Small intestine (tissue), 7 donors: ENCODE measurements at regions not wholly inside any gene's neighbourhood (a gene's known extent, or its start where the extent isn't known, plus 50 kb on each side); places are given as distances from the start of the nearest gene placed in this dataset.

Experiments used
- DNase-seq, 2 donors: peaks; one replicate each; pipeline versions ENCODE4 v3.0.0 to v3.0.0-alpha.2; 2013
- FAIRE-seq: peaks from 2 replicates; lab custom pipeline; 2012; peaks lifted over from hg19 to GRCh38; lab: Jason Lieb, UNC
- H3K27ac ChIP-seq, 3 donors: one replicate each; pipeline ENCODE4 v1.5.1; 2013; ENCODE audit warnings: low read length in 2 of 3, mild to moderate bottlenecking in 2 of 3, control low read depth in 1 of 3, inconsistent platforms in 1 of 3, low read depth in 1 of 3, moderate library complexity in 1 of 3
- H3K27me3 ChIP-seq, 3 donors: one replicate each; pipeline ENCODE4 v1.6.1; 2013; ENCODE audit warnings: low read length in 3 of 3, inconsistent platforms in 1 of 3; ENCODE audit not compliant: control insufficient read depth in 3 of 3, insufficient read depth in 3 of 3
- H3K36me3 ChIP-seq, 3 donors: one replicate each; pipeline ENCODE4 v1.6.1; 2013; ENCODE audit warnings: low read length in 3 of 3, inconsistent platforms in 1 of 3, low read depth in 1 of 3, mild to moderate bottlenecking in 1 of 3, moderate library complexity in 1 of 3; ENCODE audit not compliant: control insufficient read depth in 3 of 3, insufficient read depth in 2 of 3
- H3K4me1 ChIP-seq, 3 donors: one replicate each; pipeline ENCODE4 v1.6.1; 2013; ENCODE audit warnings: low read length in 2 of 3, inconsistent platforms in 1 of 3, low read depth in 1 of 3, mild to moderate bottlenecking in 1 of 3, moderate library complexity in 1 of 3; ENCODE audit not compliant: control insufficient read depth in 3 of 3, insufficient read depth in 2 of 3
- H3K4me3 ChIP-seq, 3 donors: one replicate each; pipeline ENCODE4 v1.5.1; 2013; ENCODE audit warnings: low read length in 3 of 3, control low read depth in 1 of 3, inconsistent platforms in 1 of 3, low read depth in 1 of 3, mild to moderate bottlenecking in 1 of 3, moderate library complexity in 1 of 3
- H3K9me3 ChIP-seq, 2 donors: one replicate each; pipeline ENCODE4 v1.6.1; 2013; ENCODE audit warnings: low read depth in 1 of 2, low read length in 1 of 2; ENCODE audit not compliant: control insufficient read depth in 2 of 2, insufficient read depth in 1 of 2
- WGBS, 3 donors: extraction: QIAGEN DNeasy Blood & Tissue Kit; methylation state at CpG; one replicate each; pipeline ENCODE4 v1.1.7; 2013; 5-methylcytosine and 5-hydroxymethylcytosine counted together
- donor health status: healthy with polysubstance abuse.
- donor health status: control.
- donor health status: control.
- donor health status: Bipolar disorder and iron deficiency.
- donor health status: healthy.

GRCh38 chr12:83185241-83185640 lies 498.5 kb downstream of the TMTC2 start:
- no peaks in the 10 kb centered on the region for H3K4me1 ChIP-seq
- no peaks in the 10 kb centered on the region for H3K9me3 ChIP-seq
- H3K27ac ChIP-seq = no peak overlapping the region
- WGBS, 3 donors = 24 to 29% (median 25%) methylated on average over 1 of the region's 1 CpG
- DNase-seq = no peak
- no peaks in the 10 kb centered on the region for H3K36me3 ChIP-seq
- no peaks in the 10 kb centered on the region for H3K27me3 ChIP-seq
- no peak for FAIRE-seq
- no peak overlapping the region for H3K4me3 ChIP-seq
